Nephron (organoid): ENCODE measurements at regions not wholly inside any gene's neighbourhood (a gene's known extent, or its start where the extent isn't known, plus 50 kb on each side); places are given as distances from the start of the nearest gene placed in this dataset.
A peak's percentile ranks its signal among the peaks of the same experiment; 100 is the strongest.
"Not testable (repeated sequence)": the region's sequence is repeated elsewhere in the genome, so short reads cannot be mapped to it uniquely, and the experiment has no call there.

ENCODE experiments used
- H3K27ac Mint-ChIP-seq, 3 experiments: 2 replicates each; pipeline ENCODE4 v1.8.0; 2020; ENCODE audit warnings: mixed read lengths in 3 of 3, mild to moderate bottlenecking in 2 of 3, moderate library complexity in 1 of 3
- H3K27me3 Mint-ChIP-seq: 2 replicates; pipeline ENCODE4 v1.8.0; 2021; ENCODE audit warnings: low read depth, mild to moderate bottlenecking, moderate library complexity, mixed read lengths
- H3K36me3 Mint-ChIP-seq: 2 replicates; pipeline ENCODE4 v1.8.0; 2020; ENCODE audit warnings: low read depth, mixed read lengths
- H3K4me1 Mint-ChIP-seq: 2 replicates; pipeline ENCODE4 v1.8.0; 2020; ENCODE audit warnings: mixed read lengths
- H3K4me3 Mint-ChIP-seq, 3 experiments: 2 replicates each; pipeline ENCODE4 v1.8.0; 2020; ENCODE audit warnings: mild to moderate bottlenecking in 3 of 3, mixed read lengths in 3 of 3, moderate library complexity in 2 of 3
- H3K9me3 Mint-ChIP-seq: 2 replicates; pipeline ENCODE4 v1.8.0; 2020; ENCODE audit warnings: mixed read lengths
- CTCF ChIP-seq, 3 experiments: fragments of 200-600 bp; sonication (generic); IDR thresholded peaks; one replicate each; pipeline ENCODE4 v1.5.0; 2021; ENCODE audit warnings: antibody characterized with exemption in 3 of 3; ENCODE audit not compliant: unreplicated experiment in 3 of 3

- Mint-ChIP-seq H3K4me1 (peaks cover 11% of the 10 kb centered on the region), H3K9me3 (no peaks in the 10 kb centered on the region), H3K4me3 (no peak overlapping the region), H3K36me3 (no peaks in the 10 kb centered on the region), H3K27ac (peak overlapping the region in 2 of 3 experiments; percentile 75 to 91), H3K27me3 (peaks cover 4% of the 10 kb centered on the region)
- no peak for TF ChIP-seq CTCF (IDR thresholded peaks at IDR 0.05; ENCODE audit: unreplicated experiment in 3 of 3)
These were observed 113.6 kb upstream of the CLINT1 start for GRCh38 chr5:157972579-157972978.

GRCh38 chr5:157971571-157972216 is 112.7 kb upstream of the CLINT1 start:
- peaks cover 11% of the 10 kb centered on the region for H3K4me1 Mint-ChIP-seq
- peaks cover 4% of the 10 kb centered on the region for H3K27me3 Mint-ChIP-seq
- no peak for TF ChIP-seq CTCF (IDR thresholded peaks at IDR 0.05; ENCODE audit: unreplicated experiment in 3 of 3)
- no peaks in the 10 kb centered on the region for H3K9me3 Mint-ChIP-seq
- H3K4me3 Mint-ChIP-seq = peak overlapping the region in 1 of 3 experiments; percentile 5
- no peaks in the 10 kb centered on the region for H3K36me3 Mint-ChIP-seq
- peak overlapping the region; percentile 75 to 91 (median 83) for H3K27ac Mint-ChIP-seq

GRCh38 chr5:157968570-157968969 is 109.6 kb upstream of the CLINT1 start:
- H3K9me3 Mint-ChIP-seq, H3K27me3 Mint-ChIP-seq, H3K4me3 Mint-ChIP-seq, H3K36me3 Mint-ChIP-seq: not testable (repeated sequence)
- H3K4me1 Mint-ChIP-seq = peaks cover 16% of the 10 kb centered on the region
- peak overlapping the region in 1 of 3 experiments; percentile 12 for H3K27ac Mint-ChIP-seq

- no peak for TF ChIP-seq CTCF (IDR thresholded peaks at IDR 0.05; ENCODE audit: unreplicated experiment in 3 of 3)
- peaks cover 24% of the 10 kb centered on the region for H3K4me1 Mint-ChIP-seq
- H3K27me3 Mint-ChIP-seq = peaks cover 6% of the 10 kb centered on the region
- H3K4me3 Mint-ChIP-seq = no peak overlapping the region
- H3K36me3 Mint-ChIP-seq = no peaks in the 10 kb centered on the region
- H3K9me3 Mint-ChIP-seq = no peaks in the 10 kb centered on the region
- H3K27ac Mint-ChIP-seq = no peak overlapping the region
These were observed 107.0 kb upstream of the CLINT1 start for GRCh38 chr5:157965989-157966388.

- Mint-ChIP-seq H3K27ac (peak overlapping the region in 2 of 3 experiments; percentile 6 to 41), H3K9me3 (no peaks in the 10 kb centered on the region), H3K36me3 (no peaks in the 10 kb centered on the region), H3K27me3 (peaks cover 8% of the 10 kb centered on the region), H3K4me3 (no peak overlapping the region), H3K4me1 (peaks cover 26% of the 10 kb centered on the region)
- no peak for TF ChIP-seq CTCF (IDR thresholded peaks at IDR 0.05; ENCODE audit: unreplicated experiment in 3 of 3)
These were observed 106.2 kb upstream of the CLINT1 start for GRCh38 chr5:157965040-157965678.

GRCh38 chr5:157963761-157964160 is 104.8 kb upstream of the CLINT1 start:
- H3K9me3 Mint-ChIP-seq = no peaks in the 10 kb centered on the region
- H3K4me1 Mint-ChIP-seq = peaks cover 26% of the 10 kb centered on the region
- H3K27ac Mint-ChIP-seq = peak overlapping the region in 1 of 3 experiments; percentile 9
- no peak overlapping the region for H3K4me3 Mint-ChIP-seq
- H3K36me3 Mint-ChIP-seq = no peaks in the 10 kb centered on the region
- no peak for TF ChIP-seq CTCF (IDR thresholded peaks at IDR 0.05; ENCODE audit: unreplicated experiment in 3 of 3)
- H3K27me3 Mint-ChIP-seq = peaks cover 8% of the 10 kb centered on the region
